ENCODE measurements at regions not wholly inside any gene's neighbourhood (a gene's known extent, or its start where the extent isn't known, plus 50 kb on each side); places are given as distances from the start of the nearest gene placed in this dataset.

DNA sequence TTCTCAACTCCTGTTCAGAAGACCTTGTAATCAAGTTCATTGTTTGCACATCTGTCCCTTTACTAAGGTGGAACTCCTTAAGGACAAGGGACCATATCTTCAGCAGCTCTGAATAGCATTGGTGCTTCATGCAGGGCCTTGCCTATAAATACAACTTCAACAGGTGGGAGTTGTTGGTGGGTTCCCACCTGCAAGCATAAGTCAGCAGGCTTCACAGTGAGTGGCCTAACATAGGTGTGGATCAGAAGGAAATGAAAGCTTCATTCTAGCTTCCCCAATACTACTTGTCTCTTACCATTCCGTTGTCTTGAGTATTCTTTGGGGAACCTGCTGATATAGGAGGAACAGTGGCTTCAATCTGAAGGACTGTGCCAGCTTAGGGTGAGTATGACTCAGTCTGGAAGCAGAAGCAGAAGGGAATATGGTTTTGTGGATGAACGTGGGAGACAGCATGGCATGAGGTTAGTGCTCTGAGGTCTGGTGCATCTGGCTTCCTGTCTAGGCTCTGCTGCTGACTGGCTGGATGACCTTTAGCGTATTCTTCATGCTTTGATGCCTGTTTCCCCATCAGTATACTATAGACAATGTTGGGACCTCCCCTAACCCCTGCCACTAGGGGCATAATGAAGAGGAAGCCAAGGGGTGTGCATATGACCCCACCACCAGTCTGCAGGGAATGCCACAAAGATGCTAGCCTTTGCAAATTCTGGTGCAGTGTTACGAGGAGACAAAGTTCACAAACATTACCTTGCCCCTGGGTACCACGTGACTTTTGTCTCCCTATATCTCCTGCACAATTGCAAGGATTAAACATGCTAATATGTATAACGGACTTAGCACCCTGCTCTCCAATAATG lies 192.3 kb downstream of the PALM2AKAP2 start:
- H3K4me1 ChIP-seq: peaks cover 12% of the 10 kb centered on the region
- H3K4me3 ChIP-seq: no peak overlapping the region
- no peak for DNase-seq (ENCODE audit: low spot score)
- Mint-ChIP-seq H3K4me3 (no peak overlapping the region), H3K9me3 (no peaks in the 10 kb centered on the region), H3K27me3 (ENCODE audit: insufficient read depth, low read depth) (peaks cover 8% of the 10 kb centered on the region), H3K27ac (no peak overlapping the region), H3K36me3 (no peaks in the 10 kb centered on the region), H3K4me1 (peaks cover 21% of the 10 kb centered on the region)
- no peak overlapping the region for H3K27ac ChIP-seq
- TF ChIP-seq EZH2 (IDR thresholded peaks at IDR 0.05): no peak
- TF ChIP-seq, protein P1, sequence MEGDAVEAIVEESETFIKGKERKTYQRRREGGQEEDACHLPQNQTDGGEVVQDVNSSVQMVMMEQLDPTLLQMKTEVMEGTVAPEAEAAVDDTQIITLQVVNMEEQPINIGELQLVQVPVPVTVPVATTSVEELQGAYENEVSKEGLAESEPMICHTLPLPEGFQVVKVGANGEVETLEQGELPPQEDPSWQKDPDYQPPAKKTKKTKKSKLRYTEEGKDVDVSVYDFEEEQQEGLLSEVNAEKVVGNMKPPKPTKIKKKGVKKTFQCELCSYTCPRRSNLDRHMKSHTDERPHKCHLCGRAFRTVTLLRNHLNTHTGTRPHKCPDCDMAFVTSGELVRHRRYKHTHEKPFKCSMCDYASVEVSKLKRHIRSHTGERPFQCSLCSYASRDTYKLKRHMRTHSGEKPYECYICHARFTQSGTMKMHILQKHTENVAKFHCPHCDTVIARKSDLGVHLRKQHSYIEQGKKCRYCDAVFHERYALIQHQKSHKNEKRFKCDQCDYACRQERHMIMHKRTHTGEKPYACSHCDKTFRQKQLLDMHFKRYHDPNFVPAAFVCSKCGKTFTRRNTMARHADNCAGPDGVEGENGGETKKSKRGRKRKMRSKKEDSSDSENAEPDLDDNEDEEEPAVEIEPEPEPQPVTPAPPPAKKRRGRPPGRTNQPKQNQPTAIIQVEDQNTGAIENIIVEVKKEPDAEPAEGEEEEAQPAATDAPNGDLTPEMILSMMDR (IDR thresholded peaks at IDR 0.05): peak; percentile 22
- H3F3A ChIP-seq (ENCODE audit: low read depth): no peaks in the 10 kb centered on the region
- no peak overlapping the region for H3K4me2 ChIP-seq
- no peak overlapping the region for H3K9ac ChIP-seq
- H3K36me3 ChIP-seq: no peaks in the 10 kb centered on the region
- no peaks in the 10 kb centered on the region for H3K79me2 ChIP-seq (ENCODE audit: low read depth)
- no peaks in the 10 kb centered on the region for H3K9me3 ChIP-seq (ENCODE audit: low read depth)
- no peak overlapping the region for H2AFZ ChIP-seq (replicated peaks)
- no peaks in the 10 kb centered on the region for H3K27me3 ChIP-seq
- no peaks in the 10 kb centered on the region for H4K20me1 ChIP-seq (ENCODE audit: low read depth)

DNA sequence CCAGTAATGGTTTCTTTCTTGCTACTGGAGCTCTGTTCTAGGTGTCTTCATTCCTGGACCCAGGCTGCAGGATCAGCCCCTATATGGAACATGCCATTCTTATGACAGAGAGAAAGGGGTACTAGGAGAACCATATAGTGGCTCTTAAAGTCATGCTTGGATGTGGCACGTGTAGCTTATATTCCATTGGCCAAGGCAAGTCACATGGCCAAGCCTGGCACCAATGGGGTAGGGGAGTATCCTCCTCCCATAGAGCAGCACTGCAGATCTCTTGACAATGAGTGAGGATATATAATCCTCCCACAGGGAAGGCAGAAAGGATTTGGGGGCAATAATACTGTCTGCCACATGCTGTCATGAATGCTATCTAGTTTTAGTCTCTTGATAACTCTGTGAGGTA lies 193.3 kb downstream of the PALM2AKAP2 start:
- H3K27ac Mint-ChIP-seq: peak overlapping the region; percentile 38
- no peak for TF ChIP-seq EZH2phosphoT487 (IDR thresholded peaks at IDR 0.05)
- no peak for TF ChIP-seq EZH2 (IDR thresholded peaks at IDR 0.05)
- TF ChIP-seq, protein P1 (IDR thresholded peaks at IDR 0.05): no peak
- no peak overlapping the region for H2AFZ ChIP-seq (replicated peaks)
- no peaks in the 10 kb centered on the region for H3K9me3 Mint-ChIP-seq
- peaks cover 8% of the 10 kb centered on the region for H3K27me3 Mint-ChIP-seq (ENCODE audit: insufficient read depth, low read depth)
- H3F3A ChIP-seq (ENCODE audit: low read depth): no peaks in the 10 kb centered on the region
- H3K4me1 ChIP-seq: peaks cover 11% of the 10 kb centered on the region
- no peak overlapping the region for H3K4me2 ChIP-seq
- H4K20me1 ChIP-seq (ENCODE audit: low read depth): no peaks in the 10 kb centered on the region
- H3K27me3 ChIP-seq: no peaks in the 10 kb centered on the region
- no peaks in the 10 kb centered on the region for H3K36me3 ChIP-seq
- H3K4me3 Mint-ChIP-seq: no peak overlapping the region
- H3K4me3 ChIP-seq: no peak overlapping the region
- no peaks in the 10 kb centered on the region for H3K36me3 Mint-ChIP-seq
- peaks cover 21% of the 10 kb centered on the region for H3K4me1 Mint-ChIP-seq
- no peak for DNase-seq (ENCODE audit: low spot score)
- no peaks in the 10 kb centered on the region for H3K79me2 ChIP-seq (ENCODE audit: low read depth)
- H3K9me3 ChIP-seq (ENCODE audit: low read depth): no peaks in the 10 kb centered on the region
- H3K27ac ChIP-seq: no peak overlapping the region
- no peak overlapping the region for H3K9ac ChIP-seq

DNA sequence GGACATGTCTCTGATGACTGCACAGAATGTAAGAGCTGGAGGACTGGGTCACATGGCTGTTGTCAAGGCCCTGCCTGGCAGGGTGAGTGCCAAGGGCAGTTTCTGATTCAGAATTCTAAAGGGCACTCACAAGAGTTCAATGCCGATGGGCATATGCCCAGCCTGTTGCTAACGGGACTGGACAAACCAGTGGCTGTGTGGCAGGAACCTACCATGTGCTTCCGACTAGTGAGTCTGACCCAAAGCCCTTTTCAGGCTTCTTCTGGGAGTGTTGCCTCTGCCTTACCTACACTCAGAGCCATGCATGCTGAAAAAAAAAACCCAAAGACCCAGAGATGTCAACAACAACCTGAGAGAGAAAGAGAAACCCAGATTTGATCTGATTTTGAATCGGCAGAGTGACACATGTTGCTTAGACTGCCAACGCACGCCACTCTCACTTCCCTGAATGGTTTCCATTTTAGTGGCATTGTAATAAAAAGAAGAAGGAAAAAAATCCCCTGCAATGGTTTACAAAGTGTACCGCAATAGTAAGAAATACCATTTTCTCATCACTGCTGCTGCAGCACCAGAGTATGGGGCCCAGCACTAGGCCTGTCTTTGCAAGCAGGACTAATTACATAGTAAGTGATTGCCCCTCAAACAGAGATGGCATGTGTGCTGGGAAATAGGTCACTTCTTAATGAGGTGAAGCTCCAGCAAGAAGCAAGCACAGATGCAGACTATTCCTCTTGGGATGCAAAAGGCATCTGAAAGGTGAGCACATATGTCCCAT lies 194.3 kb downstream of the PALM2AKAP2 start:
- H3K27ac Mint-ChIP-seq: no peak overlapping the region
- no peak for DNase-seq (ENCODE audit: low spot score)
- TF ChIP-seq EZH2phosphoT487 (IDR thresholded peaks at IDR 0.05) (no peak), EZH2 (IDR thresholded peaks at IDR 0.05) (no peak)
- TF ChIP-seq, protein P1 (IDR thresholded peaks at IDR 0.05): no peak

More for the DNA sequence above, 194.3 kb downstream of the PALM2AKAP2 start:
- H3K27me3 ChIP-seq: no peaks in the 10 kb centered on the region
- no peak overlapping the region for H3K4me2 ChIP-seq
- H3F3A ChIP-seq (ENCODE audit: low read depth): no peaks in the 10 kb centered on the region
- H3K79me2 ChIP-seq (ENCODE audit: low read depth): no peaks in the 10 kb centered on the region
- Mint-ChIP-seq H3K9me3 (no peaks in the 10 kb centered on the region), H3K36me3 (no peaks in the 10 kb centered on the region), H3K4me1 (peaks cover 14% of the 10 kb centered on the region), H3K27me3 (ENCODE audit: insufficient read depth, low read depth) (peaks cover 8% of the 10 kb centered on the region), H3K4me3 (no peak overlapping the region)
- peaks cover under 1% of the 10 kb centered on the region for H3K4me1 ChIP-seq
- H3K27ac ChIP-seq: no peak overlapping the region
- H4K20me1 ChIP-seq (ENCODE audit: low read depth): no peaks in the 10 kb centered on the region
- H3K9ac ChIP-seq: no peak overlapping the region
- H3K4me3 ChIP-seq: no peak overlapping the region
- no peak overlapping the region for H2AFZ ChIP-seq (replicated peaks)
- H3K36me3 ChIP-seq: no peaks in the 10 kb centered on the region
- no peaks in the 10 kb centered on the region for H3K9me3 ChIP-seq (ENCODE audit: low read depth)
